ENCODE measurements at regions not wholly inside any gene's neighbourhood (a gene's known extent, or its start where the extent isn't known, plus 50 kb on each side); places are given as distances from the start of the nearest gene placed in this dataset.

GRCh38 chr13:81395368-81395767 lies 1054.4 kb upstream of the SPRY2 start:
- H4K8ac ChIP-seq (ENCODE audit: low read depth in 2 of 2, low read length in 2 of 2), result no peak overlapping the region
- BruUV-seq (replicated peaks), result no TSS peak
- H2BK120ac ChIP-seq (ENCODE audit: low read depth, low read length), result no peak overlapping the region
- no peak overlapping the region for H4K91ac ChIP-seq (ENCODE audit: insufficient read depth, low read depth, low read length)
- no peak overlapping the region for H2BK5ac ChIP-seq (ENCODE audit: low read depth, low read length, poor library complexity, severe bottlenecking)
- ATAC-seq (ENCODE audit: low read depth), result no peak
- H3K36me3 ChIP-seq (ENCODE audit: control insufficient read depth, insufficient read depth, low read length), result no peaks in the 10 kb centered on the region
- no peaks in the 10 kb centered on the region for H3K9me1 ChIP-seq (ENCODE audit: insufficient read depth, low read length)
- H3K56ac ChIP-seq (ENCODE audit: extremely low read depth, insufficient read depth, low read length), result no peak overlapping the region
- no peak overlapping the region for H3K4me3 ChIP-seq (ENCODE audit: insufficient read depth, low read depth, low read length)
- H3K4me2 ChIP-seq (ENCODE audit: low read depth, low read length), result no peak overlapping the region
- TF ChIP-seq CTCF (conservative IDR thresholded peaks at IDR 0.05; ENCODE audit: low read depth, low read length) (no peak), ELK1 (IDR thresholded peaks at IDR 0.05; ENCODE audit: borderline replicate concordance, low read depth, low read length) (no peak), SMC3 (IDR thresholded peaks at IDR 0.05; ENCODE audit: low read depth, low read length) (no peak), CEBPB (IDR thresholded peaks at IDR 0.05; ENCODE audit: low read depth, low read length) (no peak), MAZ (IDR thresholded peaks at IDR 0.05; ENCODE audit: borderline replicate concordance, low read depth, low read length) (no peak), CHD1 (IDR thresholded peaks at IDR 0.05; ENCODE audit: low read depth, low read length) (no peak), NFE2L2 (IDR thresholded peaks at IDR 0.05; ENCODE audit: low read depth, low read length) (no peak), RAD21 (IDR thresholded peaks at IDR 0.05; ENCODE audit: low read length) (no peak), RFX5 (IDR thresholded peaks at IDR 0.05; ENCODE audit: low read depth, low read length) (no peak), MXI1 (IDR thresholded peaks at IDR 0.05; ENCODE audit: borderline replicate concordance, low read depth, low read length) (no peak), MAFK (IDR thresholded peaks at IDR 0.05; ENCODE audit: low read depth, low read length) (no peak), BHLHE40 (IDR thresholded peaks at IDR 0.05; ENCODE audit: low read depth, low read length) (no peak), RCOR1 (IDR thresholded peaks at IDR 0.05; ENCODE audit: insufficient replicate concordance, low read length) (no peak)
- H3K14ac ChIP-seq (replicated peaks; ENCODE audit: low read depth, low read length), result no peak overlapping the region
- in situ Hi-C loops (cut with MboI; ENCODE audit: low sequenced_read_pairs) (no loop called here), intact Hi-C loops (cut with micrococcal nuclease) (no loop called here), dilution Hi-C loops (cut with HindIII; ENCODE audit: low sequenced_read_pairs, unreplicated experiment) (no loop called here)
- H3K4me1 ChIP-seq (ENCODE audit: control insufficient read depth, insufficient read depth, low read length), result no peaks in the 10 kb centered on the region
- peaks cover 7% of the 10 kb centered on the region; the same call in 1 of the 2 replicates for H3K9me3 ChIP-seq (ENCODE audit: control insufficient read depth, insufficient read depth, low read length)
- 40% methylated on average over 1 of the region's 4 CpGs; no CpG with 5 or more reads in 1 of the 2 experiments for WGBS, 2 experiments (ENCODE audit: extremely low coverage in 2 of 2, insufficient read length in 1 of 2)
- no peak overlapping the region for H2BK20ac ChIP-seq (ENCODE audit: low read depth, low read length)
- no peak overlapping the region for H2AFZ ChIP-seq (replicated peaks; ENCODE audit: low read length, poor library complexity)
- no peak overlapping the region for H3K18ac ChIP-seq (ENCODE audit: low read depth, low read length)
- H3K27me3 ChIP-seq (ENCODE audit: control insufficient read depth, insufficient read depth, low read length), result no peaks in the 10 kb centered on the region
- ChIA-PET POLR2A (ENCODE audit: unreplicated experiment) (no interaction called here), CTCF (no interaction called here)
- no peak overlapping the region for H2BK15ac ChIP-seq (ENCODE audit: low read depth, low read length)
- DNase-seq, result no peak
- H2AK5ac ChIP-seq (ENCODE audit: low read depth, low read length), result no peak overlapping the region
- H3K79me1 ChIP-seq (ENCODE audit: low read depth in 1 of 2, low read length in 2 of 2), result no peaks in the 10 kb centered on the region
- H4K20me1 ChIP-seq (ENCODE audit: insufficient read depth, low read length), result no peaks in the 10 kb centered on the region
- no peak overlapping the region for H3K27ac ChIP-seq (ENCODE audit: insufficient read depth, low read length)
- H4K5ac ChIP-seq (ENCODE audit: low read depth, low read length), result no peak overlapping the region
- no peak overlapping the region for H3K23ac ChIP-seq (ENCODE audit: low read depth, low read length)
- H3K9ac ChIP-seq (ENCODE audit: low read depth, low read length), result no peak overlapping the region
- H3K4ac ChIP-seq (ENCODE audit: low read depth, low read length), result no peak overlapping the region
- no peak overlapping the region for H2AK9ac ChIP-seq (replicated peaks; ENCODE audit: low read depth, low read length, poor library complexity)

Measured in IMR-90 (cell line).